Neural cell (in vitro differentiated cells): ENCODE measurements at regions not wholly inside any gene's neighbourhood (a gene's known extent, or its start where the extent isn't known, plus 50 kb on each side); places are given as distances from the start of the nearest gene placed in this dataset.

ENCODE experiments used
- CTCF ChIP-seq: fragments of 450-650 bp; IDR thresholded peaks from 2 replicates; pipeline ENCODE4 v1.5.1; 2014; ENCODE audit warnings: antibody characterized with exemption, mild to moderate bottlenecking, moderate library complexity; ENCODE audit not compliant: poor library complexity, severe bottlenecking
- EP300 ChIP-seq: fragments of 450-650 bp; conservative IDR thresholded peaks from 2 replicates; pipeline ENCODE4 v1.6.1; 2014; ENCODE audit warnings: antibody characterized with exemption, mild to moderate bottlenecking, moderate library complexity; ENCODE audit not compliant: poor library complexity, severe bottlenecking
- EZH2 ChIP-seq: fragments of 200-600, 300-800 bp; shearing (Covaris generic), sonication (generic); IDR thresholded peaks from 2 replicates; pipeline ENCODE4 v1.6.1; 2014; ENCODE audit warnings: antibody characterized with exemption, low read length, borderline replicate concordance, mild to moderate bottlenecking; ENCODE audit not compliant: insufficient read depth, poor library complexity, severe bottlenecking
- POLR2AphosphoS5 ChIP-seq: IDR thresholded peaks from 2 replicates; pipeline ENCODE4 v1.6.1; 2012
- RAD21 ChIP-seq: fragments of 450-650 bp; conservative IDR thresholded peaks from 2 replicates; pipeline ENCODE4 v1.6.1; 2014; ENCODE audit warnings: antibody characterized with exemption, mild to moderate bottlenecking, moderate library complexity
- REST ChIP-seq: IDR thresholded peaks from 2 replicates; pipeline ENCODE4 v1.6.1; 2012; ENCODE audit warnings: borderline replicate concordance

- TF ChIP-seq EP300 (no peak), EZH2 (no peak), CTCF (no peak), RAD21 (no peak), POLR2AphosphoS5 (no peak), REST (no peak)
These were observed 486.4 kb upstream of the RPS6KA3 start for GRCh38 chrX:20753076-20753475.
